HepG2 (cell line): ENCODE measurements at regions not wholly inside any gene's neighbourhood (a gene's known extent, or its start where the extent isn't known, plus 50 kb on each side); places are given as distances from the start of the nearest gene placed in this dataset.

Source experiments
- CTCF ChIP-seq: sonication (generic); formaldehyde crosslinking; IDR thresholded peaks from 2 replicates; pipeline ENCODE4 v1.5.0; 2020; ENCODE audit warnings: mild to moderate bottlenecking, missing genetic modification reagents, moderate library complexity
- DPF2 ChIP-seq: sonication (generic); formaldehyde crosslinking; IDR thresholded peaks from 2 replicates; pipeline ENCODE4 v1.4.0; 2020; ENCODE audit warnings: mild to moderate bottlenecking, low read depth, missing genetic modification reagents, borderline replicate concordance
- ZBTB21 ChIP-seq: sonication (generic); formaldehyde crosslinking; IDR thresholded peaks from 2 replicates; pipeline ENCODE4 v1.4.0; 2020; ENCODE audit warnings: missing genetic modification reagents
- ZNF296 ChIP-seq: sonication (generic); formaldehyde crosslinking; conservative IDR thresholded peaks from 2 replicates; pipeline ENCODE4 v1.5.0; 2020; ENCODE audit warnings: mild to moderate bottlenecking, missing genetic modification reagents
- ZNF562 ChIP-seq: sonication (generic); formaldehyde crosslinking; IDR thresholded peaks from 2 replicates; pipeline ENCODE4 v1.8.0; 2022; ENCODE audit warnings: missing genetic modification reagents, borderline replicate concordance

- TF ChIP-seq ZNF296 (CRISPR knock-in tag) (no peak), DPF2 (no peak), CTCF (CRISPR knock-in tag) (no peak), ZNF562 (CRISPR knock-in tag) (no peak), ZBTB21 (CRISPR knock-in tag) (no peak)
Measured at GRCh38 chr13:85615031-85615430, 184.2 kb downstream of the SLITRK6 start.
